BLaER1 (cell line): ENCODE measurements at regions not wholly inside any gene's neighbourhood (a gene's known extent, or its start where the extent isn't known, plus 50 kb on each side); places are given as distances from the start of the nearest gene placed in this dataset.
"Not testable (repeated sequence)": the region's sequence is repeated elsewhere in the genome, so short reads cannot be mapped to it uniquely, and the experiment has no call there.

Experiments used
- H3K27ac ChIP-seq: shearing (Covaris generic); formaldehyde crosslinking; 2 replicates; pipeline ENCODE4 v1.8.1; 2022
- H3K27me3 ChIP-seq: shearing (Covaris generic); formaldehyde crosslinking; 2 replicates; pipeline ENCODE4 v1.8.1; 2022
- H3K36me3 ChIP-seq: shearing (Covaris generic); formaldehyde crosslinking; 2 replicates; pipeline ENCODE4 v1.8.1; 2022
- H3K4me1 ChIP-seq: shearing (Covaris generic); formaldehyde crosslinking; 2 replicates; pipeline ENCODE4 v1.8.1; 2022
- H3K4me2 ChIP-seq: shearing (Covaris generic); formaldehyde crosslinking; 2 replicates; pipeline ENCODE4 v1.8.1; 2022
- H3K4me3 ChIP-seq: shearing (Covaris generic); formaldehyde crosslinking; 2 replicates; pipeline ENCODE4 v1.8.1; 2022
- H3K9ac ChIP-seq: shearing (Covaris generic); formaldehyde crosslinking; 2 replicates; pipeline ENCODE4 v1.8.1; 2022
- H3K9me3 ChIP-seq: shearing (Covaris generic); formaldehyde crosslinking; 2 replicates; pipeline ENCODE4 v1.8.1; 2022
- H4K20me1 ChIP-seq: shearing (Covaris generic); formaldehyde crosslinking; 2 replicates; pipeline ENCODE4 v1.8.1; 2022
- Cebpa-rat ChIP-seq: shearing (Covaris generic); IDR thresholded peaks from 2 replicates; pipeline ENCODE4 v1.8.1; 2022

DNA sequence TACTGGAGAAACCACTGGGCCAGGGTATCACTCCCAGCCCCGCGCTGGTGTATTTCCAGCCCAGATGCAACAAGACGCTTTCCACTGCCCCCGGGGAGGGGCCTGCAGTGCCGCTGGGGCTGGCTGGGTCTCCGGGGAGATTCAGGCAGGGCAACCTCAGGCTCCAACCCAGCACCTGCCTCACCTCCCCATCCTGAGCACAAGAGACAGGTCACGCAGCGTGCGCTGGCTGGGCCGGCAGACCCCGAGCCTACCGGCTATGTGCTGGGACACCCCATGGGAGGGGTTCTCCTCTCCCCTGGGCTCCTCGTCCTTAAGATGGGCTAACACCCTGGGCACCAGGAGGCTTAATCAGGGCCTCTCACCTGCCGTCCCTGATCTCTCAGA, 80.9 kb downstream of the RFLNA start:
- Histone ChIP-seq H3K9me3 (no peaks in the 10 kb centered on the region), H3K27me3 (no peaks in the 10 kb centered on the region), H3K27ac (no peak overlapping the region), H4K20me1 (peaks cover 80% of the 10 kb centered on the region), H3K4me3 (no peak overlapping the region), H3K4me2 (peak overlapping the region; percentile 54), H3K4me1 (peaks cover 59% of the 10 kb centered on the region), H3K36me3 (peaks cover 73% of the 10 kb centered on the region), H3K9ac (no peak overlapping the region)
- TF ChIP-seq Cebpa-rat: no peak

DNA sequence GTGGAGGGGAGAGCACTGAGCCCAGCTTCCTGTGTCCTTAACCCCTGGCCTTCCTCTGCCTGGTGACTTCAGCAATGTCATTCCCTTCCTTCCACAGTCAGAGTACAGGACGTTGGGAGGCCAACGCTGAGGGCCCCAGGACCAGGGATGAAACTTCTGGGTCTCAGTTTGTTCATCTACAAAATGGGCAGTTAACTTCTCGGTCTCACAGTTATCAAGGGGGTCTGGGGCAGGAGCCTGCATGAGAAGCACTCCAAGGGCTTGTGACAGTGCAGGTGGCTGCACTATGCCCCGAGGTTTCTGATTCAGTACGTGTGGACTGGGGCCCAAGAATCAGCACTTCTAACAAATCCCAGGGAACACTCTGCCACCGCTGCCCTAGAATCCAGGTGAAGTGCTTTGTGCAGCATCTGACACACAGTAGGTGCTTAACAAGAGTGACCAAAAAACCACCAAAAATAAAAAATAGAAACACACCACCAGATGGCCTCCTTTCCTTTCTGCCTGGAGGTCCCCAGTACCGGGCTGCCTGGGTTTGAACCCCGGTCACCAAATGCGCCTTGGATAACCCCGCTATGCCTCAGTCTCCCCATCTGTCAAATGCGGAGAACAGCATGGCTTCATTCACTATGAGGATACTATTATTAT, 80.4 kb downstream of the RFLNA start:
- peaks cover 78% of the 10 kb centered on the region for H3K36me3 ChIP-seq
- H4K20me1 ChIP-seq: peaks cover 80% of the 10 kb centered on the region
- no peak overlapping the region for H3K9ac ChIP-seq
- H3K4me3 ChIP-seq: no peak overlapping the region
- peak overlapping the region; percentile 54 for H3K4me2 ChIP-seq
- H3K9me3 ChIP-seq: no peaks in the 10 kb centered on the region
- peaks cover 54% of the 10 kb centered on the region for H3K4me1 ChIP-seq
- no peak overlapping the region for H3K27ac ChIP-seq
- no peak for TF ChIP-seq Cebpa-rat
- no peaks in the 10 kb centered on the region for H3K27me3 ChIP-seq

DNA sequence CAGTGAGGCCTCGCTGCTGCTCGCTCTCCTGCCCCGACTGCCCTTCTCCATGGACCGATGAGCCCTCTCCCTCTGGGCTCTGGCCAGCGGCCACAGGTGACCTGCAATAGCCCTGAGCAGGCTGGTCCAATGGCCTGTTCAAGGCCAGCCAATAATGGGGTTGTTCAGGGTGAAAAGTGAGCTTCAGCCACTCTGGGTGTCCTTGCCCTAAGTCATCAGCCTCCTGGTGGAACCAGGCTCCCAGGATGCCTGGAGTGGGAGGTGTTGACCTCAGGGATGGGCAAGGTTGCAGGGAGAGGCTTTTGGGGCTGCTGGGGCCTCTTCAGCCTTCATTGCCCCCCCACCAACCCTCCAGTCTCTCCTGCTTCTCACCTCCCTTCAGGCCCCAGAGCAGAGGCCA, 79.7 kb downstream of the RFLNA start:
- peaks cover 85% of the 10 kb centered on the region for H3K36me3 ChIP-seq
- no peak overlapping the region for H3K4me3 ChIP-seq
- no peaks in the 10 kb centered on the region for H3K27me3 ChIP-seq
- H4K20me1 ChIP-seq: peaks cover 80% of the 10 kb centered on the region
- H3K9me3 ChIP-seq: no peaks in the 10 kb centered on the region
- no peak for TF ChIP-seq Cebpa-rat
- H3K27ac ChIP-seq: no peak overlapping the region
- no peak overlapping the region for H3K9ac ChIP-seq
- H3K4me2 ChIP-seq: no peak overlapping the region
- peaks cover 47% of the 10 kb centered on the region for H3K4me1 ChIP-seq

DNA sequence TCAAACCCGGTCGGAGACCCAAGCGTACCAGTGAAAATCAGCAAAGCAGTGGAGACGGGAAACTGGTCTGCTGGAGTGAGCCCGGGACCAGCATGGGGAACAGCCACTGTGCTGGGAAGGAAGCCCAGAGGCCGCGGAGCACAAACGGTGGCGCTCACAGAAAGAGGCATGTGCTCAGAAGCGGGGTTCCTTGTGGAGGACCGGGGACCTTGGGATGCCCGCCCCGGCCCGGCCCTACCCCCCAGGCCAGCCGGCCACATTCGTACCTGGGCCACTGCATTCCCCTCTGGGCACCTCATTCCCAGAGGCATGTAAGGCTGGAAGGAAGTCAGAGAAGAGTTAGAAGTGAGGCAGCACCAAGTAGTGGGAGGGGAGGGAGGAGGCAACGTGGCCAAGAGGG, 79.3 kb downstream of the RFLNA start:
- Histone ChIP-seq H3K27me3 (no peaks in the 10 kb centered on the region), H4K20me1 (peaks cover 80% of the 10 kb centered on the region), H3K9ac (no peak overlapping the region), H3K36me3 (peaks cover 86% of the 10 kb centered on the region), H3K4me1 (peaks cover 42% of the 10 kb centered on the region), H3K4me3 (no peak overlapping the region), H3K4me2 (no peak overlapping the region), H3K9me3 (no peaks in the 10 kb centered on the region), H3K27ac (no peak overlapping the region)
- no peak for TF ChIP-seq Cebpa-rat

DNA sequence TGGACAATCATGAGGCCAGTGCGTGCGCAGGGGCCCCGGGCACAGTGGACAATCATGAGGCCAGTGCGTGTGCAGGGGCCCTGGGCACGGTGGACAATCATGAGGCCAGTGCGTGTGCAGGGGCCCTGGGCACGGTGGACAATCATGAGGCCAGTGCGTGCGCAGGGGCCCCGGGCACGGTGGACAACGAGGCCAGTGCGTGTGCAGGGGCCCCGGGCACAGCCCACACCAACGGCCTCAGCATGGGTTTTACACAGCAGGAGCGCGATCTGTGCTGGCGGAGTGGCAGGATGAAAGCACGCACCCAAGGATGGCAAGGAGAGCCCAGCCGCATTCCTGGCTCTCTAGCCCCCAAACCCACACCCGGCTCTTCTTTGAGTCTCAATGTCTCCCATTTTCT, 78.8 kb downstream of the RFLNA start:
- H3K9me3 ChIP-seq, H3K9ac ChIP-seq, H3K4me2 ChIP-seq, H3K27me3 ChIP-seq, H3K27ac ChIP-seq, H3K4me3 ChIP-seq: not testable (repeated sequence)
- H3K4me1 ChIP-seq: peaks cover 38% of the 10 kb centered on the region
- peaks cover 80% of the 10 kb centered on the region for H4K20me1 ChIP-seq
- peaks cover 86% of the 10 kb centered on the region for H3K36me3 ChIP-seq

DNA sequence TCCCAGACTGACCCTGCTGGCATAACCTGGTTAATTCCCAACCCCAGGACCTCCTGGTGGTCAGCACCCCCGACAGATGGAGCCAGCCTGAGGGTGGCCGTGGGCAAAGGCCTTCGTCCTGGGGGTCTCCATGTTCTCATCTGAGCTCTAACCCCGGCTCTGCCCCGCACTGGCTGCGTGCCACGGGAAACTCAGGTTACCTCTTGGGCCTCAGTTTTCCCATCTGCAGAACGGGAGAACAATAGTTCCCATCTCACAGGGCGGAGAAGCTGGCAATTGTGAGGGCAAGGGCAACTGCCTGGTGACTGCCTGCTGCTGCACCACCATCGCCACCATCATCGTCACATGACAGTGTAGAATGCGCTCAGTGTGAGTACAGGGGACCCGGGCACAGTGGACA, 77.9 kb downstream of the RFLNA start:
- H3K9me3 ChIP-seq: no peaks in the 10 kb centered on the region
- no peak overlapping the region for H3K9ac ChIP-seq
- H3K4me1 ChIP-seq: peaks cover 29% of the 10 kb centered on the region
- no peaks in the 10 kb centered on the region for H3K27me3 ChIP-seq
- no peak overlapping the region for H3K4me2 ChIP-seq
- H3K36me3 ChIP-seq: peaks cover 86% of the 10 kb centered on the region
- H3K4me3 ChIP-seq: no peak overlapping the region
- peaks cover 80% of the 10 kb centered on the region for H4K20me1 ChIP-seq
- H3K27ac ChIP-seq: no peak overlapping the region
- no peak for TF ChIP-seq Cebpa-rat

DNA sequence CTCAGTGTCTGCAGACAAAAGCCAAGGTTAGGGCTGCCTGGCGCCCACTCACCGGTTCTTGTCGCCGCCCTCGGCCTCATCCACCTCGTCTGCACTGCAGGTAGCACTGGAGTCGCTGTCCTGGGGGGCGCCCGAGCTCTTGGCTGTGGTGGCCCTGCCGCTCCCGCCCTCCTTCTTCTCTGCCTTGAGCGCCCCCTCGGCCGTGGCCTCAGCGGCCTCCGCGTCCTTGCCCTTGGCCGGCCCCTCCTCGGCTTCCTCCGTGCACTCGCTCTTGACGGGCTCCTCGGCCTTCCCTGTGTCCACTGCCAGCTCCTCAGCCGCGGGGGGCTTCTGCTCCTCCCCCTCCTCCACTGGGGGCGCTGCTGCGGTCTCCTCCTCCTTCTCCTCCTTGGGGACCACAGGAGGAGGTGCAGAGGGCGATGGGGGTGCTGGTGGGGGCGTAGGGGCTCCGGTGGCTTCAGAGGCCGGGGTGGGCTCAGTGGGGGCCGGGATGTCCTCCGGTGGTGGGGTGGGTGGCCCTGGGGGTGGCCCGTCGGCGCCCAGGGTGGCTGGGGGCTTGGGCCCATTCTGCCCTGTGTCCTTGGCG, 77.2 kb downstream of the RFLNA start:
- Histone ChIP-seq H3K4me3 (no peak overlapping the region), H3K36me3 (peaks cover 86% of the 10 kb centered on the region), H3K4me1 (peaks cover 23% of the 10 kb centered on the region), H4K20me1 (peaks cover 79% of the 10 kb centered on the region), H3K27me3 (no peaks in the 10 kb centered on the region), H3K27ac (no peak overlapping the region), H3K9ac (no peak overlapping the region), H3K9me3 (no peaks in the 10 kb centered on the region), H3K4me2 (no peak overlapping the region)
- TF ChIP-seq Cebpa-rat: no peak

DNA sequence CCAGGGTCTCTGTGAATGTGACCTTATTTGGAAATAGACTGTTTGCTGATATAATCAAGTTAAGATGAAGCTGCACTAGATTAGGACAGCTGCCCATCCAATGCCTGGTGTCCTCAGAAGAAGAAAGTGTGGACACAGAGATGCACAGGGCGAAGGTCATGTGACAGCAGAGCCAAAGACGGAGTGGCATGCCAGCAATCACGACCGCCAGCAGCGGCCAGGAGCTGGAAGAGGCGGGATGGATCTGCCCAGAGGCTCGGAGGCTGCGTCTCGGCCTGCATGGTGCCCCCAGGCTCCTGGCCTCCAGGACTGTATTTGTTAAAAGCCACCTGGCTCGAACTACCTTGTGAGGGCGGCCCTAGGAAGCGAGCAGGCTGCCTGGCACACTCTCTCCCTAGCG, 76.5 kb downstream of the RFLNA start:
- no peak overlapping the region for H3K4me2 ChIP-seq
- no peaks in the 10 kb centered on the region for H3K9me3 ChIP-seq
- H3K9ac ChIP-seq: no peak overlapping the region
- no peaks in the 10 kb centered on the region for H3K27me3 ChIP-seq
- TF ChIP-seq Cebpa-rat: no peak
- peaks cover 84% of the 10 kb centered on the region for H3K36me3 ChIP-seq
- no peak overlapping the region for H3K4me3 ChIP-seq
- H4K20me1 ChIP-seq: peaks cover 79% of the 10 kb centered on the region
- H3K4me1 ChIP-seq: peaks cover 16% of the 10 kb centered on the region
- H3K27ac ChIP-seq: no peak overlapping the region

DNA sequence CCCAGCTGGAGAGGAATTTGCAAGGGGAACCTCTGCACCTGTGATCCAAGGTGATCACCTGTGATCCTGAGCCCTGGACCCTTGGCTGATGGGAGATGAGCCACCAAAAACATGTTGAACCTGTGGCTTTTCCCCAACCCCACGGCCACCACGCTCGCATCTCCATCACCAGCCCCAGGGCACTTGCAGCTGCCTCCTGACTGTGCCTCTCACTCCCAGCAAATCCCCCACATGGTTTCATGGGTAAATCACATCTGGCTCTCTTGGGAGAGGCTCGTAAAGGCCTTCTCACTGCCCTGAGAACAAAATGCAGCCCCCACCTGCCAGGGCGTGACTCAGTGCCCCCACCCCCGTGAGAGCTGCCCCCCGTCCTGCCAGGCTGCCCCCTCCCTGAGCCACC, 76.0 kb downstream of the RFLNA start:
- peaks cover 11% of the 10 kb centered on the region for H3K4me1 ChIP-seq
- no peak overlapping the region for H3K9ac ChIP-seq
- peaks cover 88% of the 10 kb centered on the region for H3K36me3 ChIP-seq
- no peak overlapping the region for H3K27ac ChIP-seq
- H3K4me3 ChIP-seq: no peak overlapping the region
- H3K9me3 ChIP-seq: no peaks in the 10 kb centered on the region
- H3K27me3 ChIP-seq: no peaks in the 10 kb centered on the region
- H4K20me1 ChIP-seq: peaks cover 79% of the 10 kb centered on the region
- TF ChIP-seq Cebpa-rat: no peak
- no peak overlapping the region for H3K4me2 ChIP-seq

DNA sequence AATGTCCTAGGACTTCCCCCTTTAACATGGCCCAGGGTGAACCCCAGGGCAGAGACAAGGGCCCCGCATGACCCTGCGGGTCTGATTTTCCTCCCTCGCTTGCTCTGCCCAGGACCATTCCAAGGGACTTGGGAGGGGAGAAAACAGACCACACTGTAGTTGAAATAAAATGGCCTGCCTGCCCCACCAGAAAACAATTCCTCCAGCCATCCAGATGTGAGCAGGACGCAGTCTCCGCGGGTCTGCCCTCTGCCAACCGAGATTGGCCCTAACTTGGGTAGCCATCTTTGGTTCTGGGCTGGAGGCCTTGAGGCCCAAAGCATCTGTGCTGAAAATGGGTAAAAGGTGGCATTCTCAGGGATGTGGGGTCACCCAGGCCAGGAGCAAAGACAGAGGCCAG, 75.5 kb downstream of the RFLNA start:
- Histone ChIP-seq H3K4me3 (no peak overlapping the region), H3K27ac (0 out of 2 replicates have a peak overlapping the region, but pooled peaks have one; percentile 22), H3K4me1 (peaks cover 8% of the 10 kb centered on the region), H3K27me3 (no peaks in the 10 kb centered on the region), H4K20me1 (peaks cover 79% of the 10 kb centered on the region), H3K4me2 (no peak overlapping the region), H3K9me3 (no peaks in the 10 kb centered on the region), H3K9ac (no peak overlapping the region), H3K36me3 (peaks cover 92% of the 10 kb centered on the region)
- no peak for TF ChIP-seq Cebpa-rat
